Keratinocyte (primary cell): ENCODE measurements at regions not wholly inside any gene's neighbourhood (a gene's known extent, or its start where the extent isn't known, plus 50 kb on each side); places are given as distances from the start of the nearest gene placed in this dataset.

ENCODE experiments used
- EZH2 ChIP-seq: IDR thresholded peaks from one replicate; pipeline ENCODE4 v1.6.1; 2012; ENCODE audit warnings: inconsistent platforms, mild to moderate bottlenecking, low read length, moderate library complexity
- TF ChIP-seq, protein P1 (sequence below), 3 experiments: IDR thresholded peaks in 1 of 3; conservative IDR thresholded peaks in 1 of 3; optimal IDR thresholded peaks in 1 of 3; 2 replicates in 2 of 3; 3 replicates in 1 of 3; pipeline versions ENCODE3 to v1.5.1; 2011; ENCODE audit warnings: low read length in 3 of 3, mild to moderate bottlenecking in 3 of 3, moderate library complexity in 2 of 3, control low read depth in 1 of 3, inconsistent platforms in 1 of 3; ENCODE audit not compliant: insufficient read depth in 2 of 3; ENCODE audit errors: extremely low read depth in 1 of 3

DNA sequence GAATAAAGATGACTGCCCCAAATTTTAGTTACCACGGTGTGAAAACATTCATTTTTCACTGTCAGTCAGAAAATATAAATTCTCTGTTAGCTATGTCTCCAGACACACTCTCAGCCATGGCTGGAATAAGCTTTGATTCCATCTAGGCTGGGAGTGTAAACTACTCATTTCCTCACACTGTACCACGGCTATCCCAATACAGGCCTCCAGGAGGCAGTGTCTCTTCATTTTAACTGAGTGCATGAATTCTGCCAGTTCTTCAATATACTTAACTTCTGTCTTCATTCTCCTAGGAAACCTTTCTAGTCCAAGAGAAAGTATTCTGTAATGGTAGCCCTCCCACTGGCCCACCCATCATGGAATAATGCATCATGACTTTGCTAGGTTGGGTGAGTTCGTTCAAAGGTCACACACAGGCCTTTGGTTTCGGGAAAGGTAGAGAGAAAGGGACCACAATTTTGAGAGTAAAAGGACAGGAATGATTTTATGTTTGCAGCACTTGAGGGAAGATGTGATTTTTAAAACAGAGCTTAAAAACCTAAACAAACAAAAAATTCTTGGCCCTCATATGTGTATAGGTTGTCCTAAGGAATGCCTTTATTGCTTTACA lies 381.1 kb downstream of the SEC23A start:
- TF ChIP-seq, protein P1, sequence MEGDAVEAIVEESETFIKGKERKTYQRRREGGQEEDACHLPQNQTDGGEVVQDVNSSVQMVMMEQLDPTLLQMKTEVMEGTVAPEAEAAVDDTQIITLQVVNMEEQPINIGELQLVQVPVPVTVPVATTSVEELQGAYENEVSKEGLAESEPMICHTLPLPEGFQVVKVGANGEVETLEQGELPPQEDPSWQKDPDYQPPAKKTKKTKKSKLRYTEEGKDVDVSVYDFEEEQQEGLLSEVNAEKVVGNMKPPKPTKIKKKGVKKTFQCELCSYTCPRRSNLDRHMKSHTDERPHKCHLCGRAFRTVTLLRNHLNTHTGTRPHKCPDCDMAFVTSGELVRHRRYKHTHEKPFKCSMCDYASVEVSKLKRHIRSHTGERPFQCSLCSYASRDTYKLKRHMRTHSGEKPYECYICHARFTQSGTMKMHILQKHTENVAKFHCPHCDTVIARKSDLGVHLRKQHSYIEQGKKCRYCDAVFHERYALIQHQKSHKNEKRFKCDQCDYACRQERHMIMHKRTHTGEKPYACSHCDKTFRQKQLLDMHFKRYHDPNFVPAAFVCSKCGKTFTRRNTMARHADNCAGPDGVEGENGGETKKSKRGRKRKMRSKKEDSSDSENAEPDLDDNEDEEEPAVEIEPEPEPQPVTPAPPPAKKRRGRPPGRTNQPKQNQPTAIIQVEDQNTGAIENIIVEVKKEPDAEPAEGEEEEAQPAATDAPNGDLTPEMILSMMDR (optimal IDR thresholded peaks at IDR 0.05 in 1 of 3, IDR thresholded peaks at IDR 0.05 in 1 of 3, conservative IDR thresholded peaks at IDR 0.05 in 1 of 3; ENCODE audit: extremely low read depth in 1 of 3, insufficient read depth in 2 of 3, low read length in 3 of 3), result peak; percentile 76 to 87 (median 79)
- no peak for TF ChIP-seq EZH2
